GM21447 (cell line): ENCODE measurements at regions not wholly inside any gene's neighbourhood (a gene's known extent, or its start where the extent isn't known, plus 50 kb on each side); places are given as distances from the start of the nearest gene placed in this dataset.
A peak's percentile ranks its signal among the peaks of the same experiment; 100 is the strongest.
"Not testable (repeated sequence)": the region's sequence is repeated elsewhere in the genome, so short reads cannot be mapped to it uniquely, and the experiment has no call there.

Source experiments
- ATAC-seq: cut with Tn5 transposase; IDR thresholded peaks from one replicate; pipeline ENCODE4 v1.9.1; 2021; ENCODE audit not compliant: unreplicated experiment

- no peak for ATAC-seq
These were observed 626.2 kb downstream of the MID1IP1 start for GRCh38 chrX:39427492-39427891.

GRCh38 chrX:39427906-39428305 lies 626.6 kb downstream of the MID1IP1 start:
- no peak for ATAC-seq

- no peak for ATAC-seq
These were observed 629.3 kb downstream of the MID1IP1 start for GRCh38 chrX:39430551-39430950.

- ATAC-seq, result no peak
These were observed 630.6 kb downstream of the MID1IP1 start for GRCh38 chrX:39431893-39432292.

- not testable (repeated sequence) for ATAC-seq
These were observed 633.4 kb downstream of the MID1IP1 start for GRCh38 chrX:39434671-39435070.

GRCh38 chrX:39436538-39436937 lies 635.3 kb downstream of the MID1IP1 start:
- not testable (repeated sequence) for ATAC-seq

GRCh38 chrX:39437670-39438441 lies 636.6 kb downstream of the MID1IP1 start:
- ATAC-seq, result no peak

- ATAC-seq, result no peak
These were observed 637.6 kb downstream of the MID1IP1 start for GRCh38 chrX:39438603-39439602.

GRCh38 chrX:39439906-39440798 lies 638.9 kb downstream of the MID1IP1 start:
- ATAC-seq, result peak; percentile 84

GRCh38 chrX:39440799-39441284 lies 639.6 kb downstream of the MID1IP1 start:
- ATAC-seq, result peak; percentile 19

GRCh38 chrX:39442332-39442731 lies 641.1 kb downstream of the MID1IP1 start:
- ATAC-seq, result peak; percentile 44

- ATAC-seq, result no peak
These were observed 642.0 kb downstream of the MID1IP1 start for GRCh38 chrX:39443240-39443639.

- ATAC-seq, result no peak
These were observed 644.1 kb downstream of the MID1IP1 start for GRCh38 chrX:39445336-39445735.

GRCh38 chrX:39449352-39449751 lies 648.1 kb downstream of the MID1IP1 start:
- no peak for ATAC-seq

GRCh38 chrX:39450234-39450977 lies 647.4 kb downstream of the BCOR start:
- ATAC-seq, result no peak

GRCh38 chrX:39451046-39451445 lies 646.7 kb downstream of the BCOR start:
- ATAC-seq, result no peak

GRCh38 chrX:39452401-39452800 lies 645.4 kb downstream of the BCOR start:
- no peak for ATAC-seq

GRCh38 chrX:39453889-39454621 lies 643.7 kb downstream of the BCOR start:
- ATAC-seq, result no peak

- no peak for ATAC-seq
These were observed 640.7 kb downstream of the BCOR start for GRCh38 chrX:39456894-39457604.
